Endodermal cell (in vitro differentiated cells): ENCODE measurements at regions not wholly inside any gene's neighbourhood (a gene's known extent, or its start where the extent isn't known, plus 50 kb on each side); places are given as distances from the start of the nearest gene placed in this dataset.

Source experiments
- DNase-seq: peaks from one replicate; pipeline ENCODE4 v3.0.0-alpha.2; 2017
- H3K27ac ChIP-seq: 2 replicates; pipeline ENCODE4 v1.5.1; 2013; ENCODE audit warnings: mild to moderate bottlenecking, low read depth, low read length, moderate library complexity
- H3K27me3 ChIP-seq: 2 replicates; pipeline ENCODE4 v1.6.1; 2013; ENCODE audit warnings: mild to moderate bottlenecking, low read length, moderate library complexity; ENCODE audit not compliant: insufficient read depth, control insufficient read depth, poor library complexity, severe bottlenecking
- H3K36me3 ChIP-seq: 2 replicates; pipeline ENCODE4 v1.7.0; 2013; ENCODE audit warnings: mild to moderate bottlenecking, low read length, moderate library complexity; ENCODE audit not compliant: control insufficient read depth, insufficient read depth
- H3K4me1 ChIP-seq: one replicate; pipeline ENCODE4 v1.7.0; 2013; ENCODE audit warnings: low read length; ENCODE audit not compliant: control insufficient read depth, insufficient read depth
- H3K4me3 ChIP-seq: 2 replicates; pipeline ENCODE4 v1.5.1; 2013; ENCODE audit warnings: mild to moderate bottlenecking, low read length, moderate library complexity
- H3K9ac ChIP-seq: 2 replicates; pipeline ENCODE4 v1.6.1; 2013; ENCODE audit warnings: mild to moderate bottlenecking, low read length, moderate library complexity; ENCODE audit not compliant: poor library complexity, severe bottlenecking; ENCODE audit errors: extremely low read depth
- H3K9me3 ChIP-seq: 2 replicates; pipeline ENCODE4 v1.6.1; 2013; ENCODE audit warnings: mild to moderate bottlenecking, low read length, moderate library complexity; ENCODE audit not compliant: control insufficient read depth
- H3K27ac Mint-ChIP-seq: 2 replicates; pipeline ENCODE4 v1.8.0; 2020; ENCODE audit warnings: mixed read lengths
- H3K27me3 Mint-ChIP-seq: 2 replicates; pipeline ENCODE4 v1.8.0; 2021; ENCODE audit warnings: mild to moderate bottlenecking, mixed read lengths; ENCODE audit not compliant: insufficient read depth
- H3K36me3 Mint-ChIP-seq: 2 replicates; pipeline ENCODE4 v1.8.0; 2020; ENCODE audit warnings: low read depth, mixed read lengths
- H3K4me1 Mint-ChIP-seq: 2 replicates; pipeline ENCODE4 v1.8.0; 2020; ENCODE audit warnings: mixed read lengths
- H3K4me3 Mint-ChIP-seq: 2 replicates; pipeline ENCODE4 v1.8.0; 2020; ENCODE audit warnings: mild to moderate bottlenecking, moderate library complexity, mixed read lengths
- H3K9me3 Mint-ChIP-seq: 2 replicates; pipeline ENCODE4 v1.8.0; 2020; ENCODE audit warnings: mild to moderate bottlenecking, mixed read lengths
- CTCF ChIP-seq: fragments of 200-600 bp; sonication (generic); conservative IDR thresholded peaks from 2 replicates; pipeline ENCODE4 v1.5.0; 2021; ENCODE audit warnings: antibody characterized with exemption, mild to moderate bottlenecking
- WGBS, 2 experiments: methylation state at CpG; one replicate each; pipeline versions ENCODE4 v1.1.5 to v1.1.7; 2013; ENCODE audit warnings: missing lambda C conversion rate in 2 of 2, mixed read lengths in 1 of 2; ENCODE audit not compliant: insufficient coverage in 1 of 2, insufficient read length in 1 of 2; 5-methylcytosine and 5-hydroxymethylcytosine counted together

GRCh38 chr21:35396655-35397054 lies 347.6 kb upstream of the RUNX1 start:
- WGBS, 2 experiments: 96 to 100% methylated on average over 1 to 4 of the region's 4 CpGs
- no peaks in the 10 kb centered on the region for H3K27me3 ChIP-seq
- no peak overlapping the region for H3K27ac Mint-ChIP-seq

DNA sequence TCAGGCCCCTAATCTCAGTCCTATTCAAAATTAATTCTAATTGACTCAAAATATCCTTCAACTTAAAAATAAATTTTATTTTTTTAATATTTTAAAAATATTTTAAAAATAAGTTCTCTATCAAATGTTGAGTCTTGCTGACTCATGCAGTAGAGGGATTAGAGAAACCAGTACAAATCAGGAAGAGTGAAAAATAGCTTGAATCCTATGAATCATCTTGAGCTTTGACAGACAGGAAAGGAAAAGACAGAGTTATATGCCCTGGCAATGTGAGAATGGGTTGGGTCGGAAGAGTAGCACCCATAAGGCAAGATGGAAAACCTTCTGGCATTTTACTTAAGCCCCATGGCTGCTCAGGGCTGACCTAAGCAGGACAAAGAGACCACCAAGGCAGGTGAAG lies 346.6 kb upstream of the RUNX1 start:
- Mint-ChIP-seq H3K36me3 (no peaks in the 10 kb centered on the region), H3K27me3 (no peaks in the 10 kb centered on the region), H3K27ac (no peak overlapping the region), H3K4me1 (peaks cover 11% of the 10 kb centered on the region), H3K9me3 (no peaks in the 10 kb centered on the region), H3K4me3 (no peak overlapping the region)
- Histone ChIP-seq H3K36me3 (no peaks in the 10 kb centered on the region), H3K27ac (no peak overlapping the region), H3K4me1 (no peaks in the 10 kb centered on the region), H3K4me3 (no peak overlapping the region), H3K9me3 (no peaks in the 10 kb centered on the region), H3K9ac (no peak overlapping the region), H3K27me3 (no peaks in the 10 kb centered on the region)
- TF ChIP-seq CTCF: no peak
- no peak for DNase-seq
- WGBS, 2 experiments: 93 to 100% methylated on average over 1 of the region's 1 CpG

More at GRCh38 chr21:35396655-35397054, 347.6 kb upstream of the RUNX1 start:
- H3K4me1 ChIP-seq: no peaks in the 10 kb centered on the region
- no peak overlapping the region for H3K4me3 ChIP-seq
- Mint-ChIP-seq H3K36me3 (no peaks in the 10 kb centered on the region), H3K27me3 (peaks cover 3% of the 10 kb centered on the region), H3K4me1 (peaks cover 11% of the 10 kb centered on the region), H3K4me3 (no peak overlapping the region), H3K9me3 (no peaks in the 10 kb centered on the region)
- no peak overlapping the region for H3K9ac ChIP-seq
- no peak overlapping the region for H3K27ac ChIP-seq
- H3K36me3 ChIP-seq: no peaks in the 10 kb centered on the region
- no peak for DNase-seq
- H3K9me3 ChIP-seq: no peaks in the 10 kb centered on the region
- TF ChIP-seq CTCF: no peak

- Mint-ChIP-seq H3K27ac (no peak overlapping the region), H3K4me3 (no peak overlapping the region), H3K36me3 (no peaks in the 10 kb centered on the region), H3K27me3 (no peaks in the 10 kb centered on the region), H3K9me3 (no peaks in the 10 kb centered on the region), H3K4me1 (peaks cover 4% of the 10 kb centered on the region)
- no peaks in the 10 kb centered on the region for H3K36me3 ChIP-seq
- H3K9me3 ChIP-seq: no peaks in the 10 kb centered on the region
- no peak overlapping the region for H3K27ac ChIP-seq
- WGBS, 2 experiments: 94 to 95% methylated on average over 4 to 7 of the region's 7 CpGs
- TF ChIP-seq CTCF: no peak
- no peaks in the 10 kb centered on the region for H3K4me1 ChIP-seq
- H3K4me3 ChIP-seq: no peak overlapping the region
- H3K27me3 ChIP-seq: no peaks in the 10 kb centered on the region
- no peak overlapping the region for H3K9ac ChIP-seq
- DNase-seq: no peak
These were observed 345.7 kb upstream of the RUNX1 start for GRCh38 chr21:35394634-35395369.
